ENCODE measurements at regions not wholly inside any gene's neighbourhood (a gene's known extent, or its start where the extent isn't known, plus 50 kb on each side); places are given as distances from the start of the nearest gene placed in this dataset.

GRCh38 chr15:70169147-70169546 lies 71.4 kb upstream of the TLE3 start:
- H3K4me3 ChIP-seq (ENCODE audit: low read length), result no peak overlapping the region
- TF ChIP-seq ZNF274 (IDR thresholded peaks at IDR 0.05; ENCODE audit: low read depth, low read length), result no peak

- no peak for TF ChIP-seq ZNF274 (IDR thresholded peaks at IDR 0.05; ENCODE audit: low read depth, low read length)
- no peak overlapping the region for H3K4me3 ChIP-seq (ENCODE audit: low read length)
Measured at GRCh38 chr15:70167155-70167554, 69.4 kb upstream of the TLE3 start.

- H3K4me3 ChIP-seq (ENCODE audit: low read length), result no peak overlapping the region
- TF ChIP-seq ZNF274 (IDR thresholded peaks at IDR 0.05; ENCODE audit: low read depth, low read length), result no peak
Measured at GRCh38 chr15:70166506-70167087, 68.9 kb upstream of the TLE3 start.

GRCh38 chr15:70165716-70166284 lies 68.1 kb upstream of the TLE3 start:
- no peak for TF ChIP-seq ZNF274 (IDR thresholded peaks at IDR 0.05; ENCODE audit: low read depth, low read length)
- no peak overlapping the region for H3K4me3 ChIP-seq (ENCODE audit: low read length)

GRCh38 chr15:70164910-70165715 lies 67.4 kb upstream of the TLE3 start:
- TF ChIP-seq ZNF274 (IDR thresholded peaks at IDR 0.05; ENCODE audit: low read depth, low read length), result no peak
- no peak overlapping the region for H3K4me3 ChIP-seq (ENCODE audit: low read length)

- TF ChIP-seq ZNF274 (IDR thresholded peaks at IDR 0.05; ENCODE audit: low read depth, low read length), result no peak
Measured at GRCh38 chr15:70164156-70164900, 66.6 kb upstream of the TLE3 start.

GRCh38 chr15:70160803-70161565 lies 63.3 kb upstream of the TLE3 start:
- no peak overlapping the region for H3K4me3 ChIP-seq (ENCODE audit: low read length)
- TF ChIP-seq ZNF274 (IDR thresholded peaks at IDR 0.05; ENCODE audit: low read depth, low read length), result no peak

More at GRCh38 chr15:70164156-70164900, 66.6 kb upstream of the TLE3 start:
- no peak overlapping the region for H3K4me3 ChIP-seq (ENCODE audit: low read length)

GRCh38 chr15:70160267-70160666 lies 62.5 kb upstream of the TLE3 start:
- no peak overlapping the region for H3K4me3 ChIP-seq (ENCODE audit: low read length)
- no peak for TF ChIP-seq ZNF274 (IDR thresholded peaks at IDR 0.05; ENCODE audit: low read depth, low read length)

- no peak overlapping the region for H3K4me3 ChIP-seq (ENCODE audit: low read length)
- no peak for TF ChIP-seq ZNF274 (IDR thresholded peaks at IDR 0.05; ENCODE audit: low read depth, low read length)
Measured at GRCh38 chr15:70159713-70160009, 61.9 kb upstream of the TLE3 start.

GRCh38 chr15:70159001-70159712 lies 61.4 kb upstream of the TLE3 start:
- TF ChIP-seq ZNF274 (IDR thresholded peaks at IDR 0.05; ENCODE audit: low read depth, low read length), result no peak
- no peak overlapping the region for H3K4me3 ChIP-seq (ENCODE audit: low read length)

- TF ChIP-seq ZNF274 (IDR thresholded peaks at IDR 0.05; ENCODE audit: low read depth, low read length), result no peak
- no peak overlapping the region for H3K4me3 ChIP-seq (ENCODE audit: low read length)
Measured at GRCh38 chr15:70158309-70159000, 60.7 kb upstream of the TLE3 start.

GRCh38 chr15:70156671-70157271 lies 59.1 kb upstream of the TLE3 start:
- H3K4me3 ChIP-seq (ENCODE audit: low read length), result no peak overlapping the region
- no peak for TF ChIP-seq ZNF274 (IDR thresholded peaks at IDR 0.05; ENCODE audit: low read depth, low read length)
